ENCODE measurements at regions not wholly inside any gene's neighbourhood (a gene's known extent, or its start where the extent isn't known, plus 50 kb on each side); places are given as distances from the start of the nearest gene placed in this dataset.

DNA sequence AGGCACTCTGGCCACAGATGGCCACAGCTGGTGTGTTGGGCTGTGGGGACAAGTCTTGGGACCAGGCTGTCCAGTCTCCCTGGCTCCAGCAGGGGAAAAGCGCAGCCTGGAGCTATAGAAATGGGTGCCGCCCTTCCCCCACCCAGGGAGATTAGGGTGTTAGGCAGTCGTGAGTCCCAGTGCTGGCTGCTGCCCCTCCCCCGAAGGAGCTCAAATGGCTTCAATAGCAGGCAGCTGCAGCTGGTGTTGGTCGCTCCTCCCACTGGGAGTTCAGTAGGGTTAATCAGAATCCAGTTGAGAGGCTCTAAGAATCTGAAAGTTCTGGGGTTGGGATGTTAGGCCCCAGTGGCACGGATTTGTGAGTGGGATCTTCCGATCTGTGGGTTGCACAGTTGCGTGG is 595.6 kb upstream of the PKN2 start:
- TF ChIP-seq POLR2AphosphoS5 (IDR thresholded peaks at IDR 0.05; ENCODE audit: low read depth, low read length), result no peak
- TF ChIP-seq, protein P1, sequence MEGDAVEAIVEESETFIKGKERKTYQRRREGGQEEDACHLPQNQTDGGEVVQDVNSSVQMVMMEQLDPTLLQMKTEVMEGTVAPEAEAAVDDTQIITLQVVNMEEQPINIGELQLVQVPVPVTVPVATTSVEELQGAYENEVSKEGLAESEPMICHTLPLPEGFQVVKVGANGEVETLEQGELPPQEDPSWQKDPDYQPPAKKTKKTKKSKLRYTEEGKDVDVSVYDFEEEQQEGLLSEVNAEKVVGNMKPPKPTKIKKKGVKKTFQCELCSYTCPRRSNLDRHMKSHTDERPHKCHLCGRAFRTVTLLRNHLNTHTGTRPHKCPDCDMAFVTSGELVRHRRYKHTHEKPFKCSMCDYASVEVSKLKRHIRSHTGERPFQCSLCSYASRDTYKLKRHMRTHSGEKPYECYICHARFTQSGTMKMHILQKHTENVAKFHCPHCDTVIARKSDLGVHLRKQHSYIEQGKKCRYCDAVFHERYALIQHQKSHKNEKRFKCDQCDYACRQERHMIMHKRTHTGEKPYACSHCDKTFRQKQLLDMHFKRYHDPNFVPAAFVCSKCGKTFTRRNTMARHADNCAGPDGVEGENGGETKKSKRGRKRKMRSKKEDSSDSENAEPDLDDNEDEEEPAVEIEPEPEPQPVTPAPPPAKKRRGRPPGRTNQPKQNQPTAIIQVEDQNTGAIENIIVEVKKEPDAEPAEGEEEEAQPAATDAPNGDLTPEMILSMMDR (IDR thresholded peaks at IDR 0.05), result no peak
- TF ChIP-seq, protein P2, sequence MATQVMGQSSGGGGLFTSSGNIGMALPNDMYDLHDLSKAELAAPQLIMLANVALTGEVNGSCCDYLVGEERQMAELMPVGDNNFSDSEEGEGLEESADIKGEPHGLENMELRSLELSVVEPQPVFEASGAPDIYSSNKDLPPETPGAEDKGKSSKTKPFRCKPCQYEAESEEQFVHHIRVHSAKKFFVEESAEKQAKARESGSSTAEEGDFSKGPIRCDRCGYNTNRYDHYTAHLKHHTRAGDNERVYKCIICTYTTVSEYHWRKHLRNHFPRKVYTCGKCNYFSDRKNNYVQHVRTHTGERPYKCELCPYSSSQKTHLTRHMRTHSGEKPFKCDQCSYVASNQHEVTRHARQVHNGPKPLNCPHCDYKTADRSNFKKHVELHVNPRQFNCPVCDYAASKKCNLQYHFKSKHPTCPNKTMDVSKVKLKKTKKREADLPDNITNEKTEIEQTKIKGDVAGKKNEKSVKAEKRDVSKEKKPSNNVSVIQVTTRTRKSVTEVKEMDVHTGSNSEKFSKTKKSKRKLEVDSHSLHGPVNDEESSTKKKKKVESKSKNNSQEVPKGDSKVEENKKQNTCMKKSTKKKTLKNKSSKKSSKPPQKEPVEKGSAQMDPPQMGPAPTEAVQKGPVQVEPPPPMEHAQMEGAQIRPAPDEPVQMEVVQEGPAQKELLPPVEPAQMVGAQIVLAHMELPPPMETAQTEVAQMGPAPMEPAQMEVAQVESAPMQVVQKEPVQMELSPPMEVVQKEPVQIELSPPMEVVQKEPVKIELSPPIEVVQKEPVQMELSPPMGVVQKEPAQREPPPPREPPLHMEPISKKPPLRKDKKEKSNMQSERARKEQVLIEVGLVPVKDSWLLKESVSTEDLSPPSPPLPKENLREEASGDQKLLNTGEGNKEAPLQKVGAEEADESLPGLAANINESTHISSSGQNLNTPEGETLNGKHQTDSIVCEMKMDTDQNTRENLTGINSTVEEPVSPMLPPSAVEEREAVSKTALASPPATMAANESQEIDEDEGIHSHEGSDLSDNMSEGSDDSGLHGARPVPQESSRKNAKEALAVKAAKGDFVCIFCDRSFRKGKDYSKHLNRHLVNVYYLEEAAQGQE (IDR thresholded peaks at IDR 0.05; ENCODE audit: insufficient read depth in 1 of 2, low read depth in 2 of 2, low read length in 1 of 2), result no peak

Measured in Panc1 (cell line).